OCI-LY7 (cell line): ENCODE measurements at regions not wholly inside any gene's neighbourhood (a gene's known extent, or its start where the extent isn't known, plus 50 kb on each side); places are given as distances from the start of the nearest gene placed in this dataset.

ENCODE experiments used
- CTCF ChIP-seq: fragments of 200-600 bp; sonication (generic); conservative IDR thresholded peaks from 2 replicates; pipeline ENCODE4 v1.5.1; 2014; ENCODE audit warnings: mild to moderate bottlenecking, antibody characterized with exemption, low read length, moderate library complexity, mixed read lengths
- EZH2phosphoT487 ChIP-seq: fragments of 200-600 bp; sonication (generic); IDR thresholded peaks from 2 replicates; pipeline ENCODE4 v1.6.1; 2018; ENCODE audit warnings: low read depth, borderline replicate concordance, mild to moderate bottlenecking, mixed run types, antibody characterized with exemption, low read length, moderate library complexity, mixed read lengths

GRCh38 chr1:59092126-59092525 lies 204.8 kb upstream of the FGGY start:
- TF ChIP-seq CTCF (no peak), EZH2phosphoT487 (no peak)
